ENCODE measurements at regions not wholly inside any gene's neighbourhood (a gene's known extent, or its start where the extent isn't known, plus 50 kb on each side); places are given as distances from the start of the nearest gene placed in this dataset.

DNA sequence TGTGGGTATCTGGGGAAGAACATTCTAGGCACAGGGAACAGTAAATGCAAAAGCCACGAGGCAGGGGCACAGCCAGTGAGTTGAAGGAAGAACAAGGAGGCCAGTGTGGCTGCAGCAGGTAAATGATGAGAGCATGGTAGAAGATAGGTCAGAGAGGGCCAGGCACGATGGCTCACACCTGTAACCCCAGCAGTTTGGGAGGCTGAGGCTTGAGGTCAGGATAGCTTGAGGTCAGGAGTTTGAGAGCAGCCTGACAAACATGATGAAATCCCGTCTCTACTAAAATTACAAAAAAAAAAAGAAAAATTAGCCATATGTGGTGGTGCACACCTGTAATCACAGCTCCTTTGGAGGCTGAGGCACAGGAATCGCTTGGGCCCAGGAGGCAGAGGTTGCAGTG lies 86.7 kb upstream of the ESRRB start:
- Histone ChIP-seq H3K9me3 (ENCODE audit: low read length) (no peaks in the 10 kb centered on the region), H2AFZ (ENCODE audit: low read depth, low read length) (no peak overlapping the region), H3K27ac (ENCODE audit: low read length) (no peak overlapping the region), H3K4me2 (ENCODE audit: low read length) (no peak overlapping the region), H3K79me2 (replicated peaks; ENCODE audit: insufficient read depth, low read length) (no peaks in the 10 kb centered on the region), H3K4me3 (ENCODE audit: low read length) (no peak overlapping the region), H3K27me3 (ENCODE audit: insufficient read depth, low read depth, low read length) (no peaks in the 10 kb centered on the region), H3F3A (ENCODE audit: insufficient read depth, low read length, poor library complexity, severe bottlenecking) (no peaks in the 10 kb centered on the region), H3K9me2 (ENCODE audit: insufficient read depth, low read length) (no peaks in the 10 kb centered on the region), H3K36me3 (ENCODE audit: insufficient read depth, low read length) (no peaks in the 10 kb centered on the region), H4K20me1 (ENCODE audit: insufficient read depth) (no peaks in the 10 kb centered on the region), H3K9ac (ENCODE audit: low read length) (no peak overlapping the region)
- no peak for TF ChIP-seq POLR2AphosphoS5 (IDR thresholded peaks at IDR 0.05)
- no peak for TF ChIP-seq EZH2 (IDR thresholded peaks at IDR 0.05; ENCODE audit: borderline replicate concordance, insufficient read depth, low read length, poor library complexity, severe bottlenecking)
- TF ChIP-seq, protein P1, sequence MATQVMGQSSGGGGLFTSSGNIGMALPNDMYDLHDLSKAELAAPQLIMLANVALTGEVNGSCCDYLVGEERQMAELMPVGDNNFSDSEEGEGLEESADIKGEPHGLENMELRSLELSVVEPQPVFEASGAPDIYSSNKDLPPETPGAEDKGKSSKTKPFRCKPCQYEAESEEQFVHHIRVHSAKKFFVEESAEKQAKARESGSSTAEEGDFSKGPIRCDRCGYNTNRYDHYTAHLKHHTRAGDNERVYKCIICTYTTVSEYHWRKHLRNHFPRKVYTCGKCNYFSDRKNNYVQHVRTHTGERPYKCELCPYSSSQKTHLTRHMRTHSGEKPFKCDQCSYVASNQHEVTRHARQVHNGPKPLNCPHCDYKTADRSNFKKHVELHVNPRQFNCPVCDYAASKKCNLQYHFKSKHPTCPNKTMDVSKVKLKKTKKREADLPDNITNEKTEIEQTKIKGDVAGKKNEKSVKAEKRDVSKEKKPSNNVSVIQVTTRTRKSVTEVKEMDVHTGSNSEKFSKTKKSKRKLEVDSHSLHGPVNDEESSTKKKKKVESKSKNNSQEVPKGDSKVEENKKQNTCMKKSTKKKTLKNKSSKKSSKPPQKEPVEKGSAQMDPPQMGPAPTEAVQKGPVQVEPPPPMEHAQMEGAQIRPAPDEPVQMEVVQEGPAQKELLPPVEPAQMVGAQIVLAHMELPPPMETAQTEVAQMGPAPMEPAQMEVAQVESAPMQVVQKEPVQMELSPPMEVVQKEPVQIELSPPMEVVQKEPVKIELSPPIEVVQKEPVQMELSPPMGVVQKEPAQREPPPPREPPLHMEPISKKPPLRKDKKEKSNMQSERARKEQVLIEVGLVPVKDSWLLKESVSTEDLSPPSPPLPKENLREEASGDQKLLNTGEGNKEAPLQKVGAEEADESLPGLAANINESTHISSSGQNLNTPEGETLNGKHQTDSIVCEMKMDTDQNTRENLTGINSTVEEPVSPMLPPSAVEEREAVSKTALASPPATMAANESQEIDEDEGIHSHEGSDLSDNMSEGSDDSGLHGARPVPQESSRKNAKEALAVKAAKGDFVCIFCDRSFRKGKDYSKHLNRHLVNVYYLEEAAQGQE (IDR thresholded peaks at IDR 0.05; ENCODE audit: borderline replicate concordance): no peak
- TF ChIP-seq RAD21 (conservative IDR thresholded peaks at IDR 0.05): no peak
- no peak for TF ChIP-seq SMC3 (conservative IDR thresholded peaks at IDR 0.05; ENCODE audit: poor library complexity)
- TF ChIP-seq EP300 (conservative IDR thresholded peaks at IDR 0.05; ENCODE audit: poor library complexity, severe bottlenecking): no peak
- TF ChIP-seq MXI1 (conservative IDR thresholded peaks at IDR 0.05; ENCODE audit: poor library complexity, severe bottlenecking): no peak
- TF ChIP-seq, protein P2, sequence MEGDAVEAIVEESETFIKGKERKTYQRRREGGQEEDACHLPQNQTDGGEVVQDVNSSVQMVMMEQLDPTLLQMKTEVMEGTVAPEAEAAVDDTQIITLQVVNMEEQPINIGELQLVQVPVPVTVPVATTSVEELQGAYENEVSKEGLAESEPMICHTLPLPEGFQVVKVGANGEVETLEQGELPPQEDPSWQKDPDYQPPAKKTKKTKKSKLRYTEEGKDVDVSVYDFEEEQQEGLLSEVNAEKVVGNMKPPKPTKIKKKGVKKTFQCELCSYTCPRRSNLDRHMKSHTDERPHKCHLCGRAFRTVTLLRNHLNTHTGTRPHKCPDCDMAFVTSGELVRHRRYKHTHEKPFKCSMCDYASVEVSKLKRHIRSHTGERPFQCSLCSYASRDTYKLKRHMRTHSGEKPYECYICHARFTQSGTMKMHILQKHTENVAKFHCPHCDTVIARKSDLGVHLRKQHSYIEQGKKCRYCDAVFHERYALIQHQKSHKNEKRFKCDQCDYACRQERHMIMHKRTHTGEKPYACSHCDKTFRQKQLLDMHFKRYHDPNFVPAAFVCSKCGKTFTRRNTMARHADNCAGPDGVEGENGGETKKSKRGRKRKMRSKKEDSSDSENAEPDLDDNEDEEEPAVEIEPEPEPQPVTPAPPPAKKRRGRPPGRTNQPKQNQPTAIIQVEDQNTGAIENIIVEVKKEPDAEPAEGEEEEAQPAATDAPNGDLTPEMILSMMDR (IDR thresholded peaks at IDR 0.05; ENCODE audit: poor library complexity, severe bottlenecking): no peak
- TF ChIP-seq TAF1 (IDR thresholded peaks at IDR 0.05; ENCODE audit: low read depth): no peak

DNA sequence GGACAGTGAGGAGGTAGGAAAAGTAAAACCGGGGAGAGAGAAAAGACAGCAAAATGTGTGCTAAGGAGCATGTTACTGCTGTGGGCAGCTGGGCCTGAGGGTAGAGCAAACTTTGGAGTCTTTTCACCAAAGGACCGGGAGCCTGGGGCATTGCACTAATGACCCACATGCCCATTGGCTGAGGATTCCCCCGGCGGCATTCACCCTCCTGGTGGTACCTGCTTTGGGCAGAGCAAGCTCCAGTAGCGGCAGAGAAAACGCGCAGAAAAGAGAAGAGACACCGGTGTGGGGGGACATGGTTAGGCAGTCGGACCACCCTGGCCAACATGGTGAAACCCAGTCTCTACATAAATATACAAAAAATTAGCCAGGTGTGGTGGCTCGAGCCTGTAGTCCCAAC lies 83.4 kb upstream of the ESRRB start:
- Histone ChIP-seq H3K9me3 (ENCODE audit: low read length) (no peaks in the 10 kb centered on the region), H3K9ac (ENCODE audit: low read length) (no peak overlapping the region)
- TF ChIP-seq EP300 (conservative IDR thresholded peaks at IDR 0.05; ENCODE audit: poor library complexity, severe bottlenecking) (no peak), EZH2 (IDR thresholded peaks at IDR 0.05; ENCODE audit: borderline replicate concordance, insufficient read depth, low read length, poor library complexity, severe bottlenecking) (no peak), SMC3 (conservative IDR thresholded peaks at IDR 0.05; ENCODE audit: poor library complexity) (no peak), RAD21 (conservative IDR thresholded peaks at IDR 0.05) (no peak), TAF1 (IDR thresholded peaks at IDR 0.05; ENCODE audit: low read depth) (no peak), POLR2AphosphoS5 (IDR thresholded peaks at IDR 0.05) (no peak), MXI1 (conservative IDR thresholded peaks at IDR 0.05; ENCODE audit: poor library complexity, severe bottlenecking) (no peak)
- TF ChIP-seq, protein P2 (IDR thresholded peaks at IDR 0.05; ENCODE audit: poor library complexity, severe bottlenecking): no peak
- TF ChIP-seq, protein P1 (IDR thresholded peaks at IDR 0.05; ENCODE audit: borderline replicate concordance): no peak

More for the DNA sequence above, 83.4 kb upstream of the ESRRB start:
- Histone ChIP-seq H3K9me2 (ENCODE audit: insufficient read depth, low read length) (no peaks in the 10 kb centered on the region), H3K4me3 (ENCODE audit: low read length) (no peak overlapping the region), H3F3A (ENCODE audit: insufficient read depth, low read length, poor library complexity, severe bottlenecking) (no peaks in the 10 kb centered on the region), H4K20me1 (ENCODE audit: insufficient read depth) (no peaks in the 10 kb centered on the region), H3K36me3 (ENCODE audit: insufficient read depth, low read length) (no peaks in the 10 kb centered on the region), H3K27ac (ENCODE audit: low read length) (no peak overlapping the region), H2AFZ (ENCODE audit: low read depth, low read length) (no peak overlapping the region), H3K79me2 (replicated peaks; ENCODE audit: insufficient read depth, low read length) (no peaks in the 10 kb centered on the region), H3K27me3 (ENCODE audit: insufficient read depth, low read depth, low read length) (no peaks in the 10 kb centered on the region), H3K4me2 (ENCODE audit: low read length) (no peak overlapping the region)
